Panc1 (cell line): ENCODE measurements at regions not wholly inside any gene's neighbourhood (a gene's known extent, or its start where the extent isn't known, plus 50 kb on each side); places are given as distances from the start of the nearest gene placed in this dataset.

Source experiments
- ATAC-seq: fragments of 200-7000 bp; cut with Tn5 transposase; 2 replicates; pipeline ENCODE4 v1.9.1; 2020; ENCODE audit warnings: mild to moderate bottlenecking, moderate library complexity
- BruUV-seq: library from RNA; stranded (reverse); fragments of 400-500 nt; replicated peaks from 2 replicates; lab custom pipeline; 2021; lab: Mats Ljungman, UMichigan
- CTCF ChIA-PET: fragments of 300-600 bp; sonication (Branson Sonifier 250); formaldehyde crosslinking; loops from one replicate; lab custom pipeline; 2022; ENCODE audit warnings: antibody characterized with exemption; lab: Charles Lee
- POLR2A ChIA-PET: fragments of 300-600 bp; sonication (Branson Sonifier 250); formaldehyde crosslinking; loops from one replicate; lab custom pipeline; 2022; ENCODE audit warnings: antibody characterized with exemption; lab: Charles Lee
- DNase-seq: peaks from one replicate; pipeline ENCODE4 v3.0.0-alpha.2; 2010; ENCODE audit warnings: low read depth, low spot score
- H3K27ac ChIP-seq: 2 replicates; pipeline ENCODE4 v1.5.1; 2011; ENCODE audit warnings: mild to moderate bottlenecking, low read length, inconsistent platforms
- H3K27me3 ChIP-seq: fragments of 200-500 bp; sonication (Bioruptor generic); 2 replicates; pipeline ENCODE4 v1.6.0; 2014; ENCODE audit warnings: low read length, inconsistent platforms; ENCODE audit not compliant: control insufficient read depth, insufficient read depth
- H3K36me3 ChIP-seq: fragments of 200-500 bp; sonication (Bioruptor generic); 2 replicates; pipeline ENCODE4 v1.5.1; 2014; ENCODE audit warnings: inconsistent platforms, mild to moderate bottlenecking, low read length, moderate library complexity; ENCODE audit not compliant: control insufficient read depth, insufficient read depth
- H3K4me1 ChIP-seq: 2 replicates; pipeline ENCODE4 v1.5.1; 2011; ENCODE audit warnings: inconsistent platforms, mild to moderate bottlenecking, low read length, moderate library complexity; ENCODE audit not compliant: control insufficient read depth, insufficient read depth
- H3K4me3 ChIP-seq, 2 experiments: 2 replicates each; pipeline ENCODE4 v1.5.1; 2011 to 2012; ENCODE audit warnings: low read depth in 2 of 2, low read length in 2 of 2, mild to moderate bottlenecking in 2 of 2, inconsistent platforms in 1 of 2, moderate library complexity in 1 of 2
- H3K9me3 ChIP-seq: fragments of 200-500 bp; sonication (Bioruptor generic); 2 replicates; pipeline ENCODE4 v1.5.1; 2014; ENCODE audit warnings: low read depth, mild to moderate bottlenecking, inconsistent platforms, low read length, moderate library complexity; ENCODE audit not compliant: control insufficient read depth, insufficient read depth
- POLR2AphosphoS5 ChIP-seq: IDR thresholded peaks from 2 replicates; pipeline ENCODE4 v1.6.1; 2012; ENCODE audit warnings: mild to moderate bottlenecking, low read depth, low read length, moderate library complexity
- REST ChIP-seq, 2 experiments: IDR thresholded peaks; 2 replicates each; pipeline ENCODE4 v1.6.1; 2011 to 2012; ENCODE audit warnings: low read depth in 2 of 2, control low read depth in 1 of 2, low read length in 1 of 2, mild to moderate bottlenecking in 1 of 2, moderate library complexity in 1 of 2; ENCODE audit not compliant: insufficient read depth in 1 of 2
- SIN3A ChIP-seq: IDR thresholded peaks from 2 replicates; pipeline ENCODE4 v1.6.1; 2012; ENCODE audit warnings: low read depth, mild to moderate bottlenecking, low read length, moderate library complexity, borderline replicate concordance; ENCODE audit not compliant: insufficient read depth
- TCF7L2 ChIP-seq: IDR thresholded peaks from 2 replicates; pipeline ENCODE4 v1.6.1; 2011; ENCODE audit warnings: mild to moderate bottlenecking, low read depth, low read length, inconsistent platforms
- in situ Hi-C: cut with HindIII; loops from 2 replicates; pipeline ENCODE4 v1.10.0; 2016; ENCODE audit warnings: low sequenced_read_pairs, low pct_unique_long_range_greater_than_20kb
- intact Hi-C: fragments of 100-400 bp; cut with micrococcal nuclease; formaldehyde crosslinking; loops from one replicate; pipeline ENCODE4 v1.10.0; 2022; ENCODE audit not compliant: unreplicated experiment
- TF ChIP-seq, protein P1 (sequence below): fragments of 450-650 bp; IDR thresholded peaks from 2 replicates; pipeline ENCODE4 v1.5.1; 2017; ENCODE audit warnings: mild to moderate bottlenecking

GRCh38 chr5:52331725-52332124, 456.0 kb upstream of the ITGA1 start:
- ATAC-seq = no peak
- no TSS peak for BruUV-seq
- Histone ChIP-seq H3K9me3 (no peaks in the 10 kb centered on the region), H3K27ac (no peak overlapping the region), H3K4me3 (no peak overlapping the region), H3K27me3 (no peaks in the 10 kb centered on the region), H3K4me1 (no peaks in the 10 kb centered on the region), H3K36me3 (no peaks in the 10 kb centered on the region; the same call in 1 of the 2 replicates)
- TF ChIP-seq POLR2AphosphoS5 (no peak), REST (IDR thresholded peaks at IDR 0.05; ENCODE audit: insufficient read depth in 1 of 2, low read depth in 2 of 2, low read length in 1 of 2) (no peak), TCF7L2 (no peak), SIN3A (no peak)
- TF ChIP-seq, protein P1, sequence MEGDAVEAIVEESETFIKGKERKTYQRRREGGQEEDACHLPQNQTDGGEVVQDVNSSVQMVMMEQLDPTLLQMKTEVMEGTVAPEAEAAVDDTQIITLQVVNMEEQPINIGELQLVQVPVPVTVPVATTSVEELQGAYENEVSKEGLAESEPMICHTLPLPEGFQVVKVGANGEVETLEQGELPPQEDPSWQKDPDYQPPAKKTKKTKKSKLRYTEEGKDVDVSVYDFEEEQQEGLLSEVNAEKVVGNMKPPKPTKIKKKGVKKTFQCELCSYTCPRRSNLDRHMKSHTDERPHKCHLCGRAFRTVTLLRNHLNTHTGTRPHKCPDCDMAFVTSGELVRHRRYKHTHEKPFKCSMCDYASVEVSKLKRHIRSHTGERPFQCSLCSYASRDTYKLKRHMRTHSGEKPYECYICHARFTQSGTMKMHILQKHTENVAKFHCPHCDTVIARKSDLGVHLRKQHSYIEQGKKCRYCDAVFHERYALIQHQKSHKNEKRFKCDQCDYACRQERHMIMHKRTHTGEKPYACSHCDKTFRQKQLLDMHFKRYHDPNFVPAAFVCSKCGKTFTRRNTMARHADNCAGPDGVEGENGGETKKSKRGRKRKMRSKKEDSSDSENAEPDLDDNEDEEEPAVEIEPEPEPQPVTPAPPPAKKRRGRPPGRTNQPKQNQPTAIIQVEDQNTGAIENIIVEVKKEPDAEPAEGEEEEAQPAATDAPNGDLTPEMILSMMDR = no peak
- intact Hi-C loops (no loop called here), in situ Hi-C loops (no loop called here)
- ChIA-PET POLR2A (no interaction called here), CTCF (no interaction called here)
- no peak for DNase-seq

DNA sequence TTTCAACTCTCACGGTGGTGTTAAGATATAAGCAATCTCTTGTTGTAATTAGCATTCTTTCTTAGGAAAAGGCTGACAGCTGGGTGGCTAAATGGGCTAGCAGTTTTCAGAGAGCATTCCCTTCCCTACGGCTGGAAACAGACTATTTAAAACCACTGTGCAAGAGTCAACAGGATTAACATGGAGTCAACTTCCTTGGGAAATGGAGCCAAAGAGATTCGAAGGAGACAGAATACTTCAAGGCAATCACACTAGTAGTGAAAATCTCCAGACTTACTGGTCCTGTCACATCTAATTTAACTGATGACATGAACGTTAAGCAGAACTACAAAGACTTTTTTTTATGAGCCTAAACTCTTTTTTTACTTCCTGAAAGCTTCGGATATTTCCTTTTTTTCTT, 453.3 kb upstream of the ITGA1 start:
- no peak overlapping the region for H3K4me3 ChIP-seq
- BruUV-seq = no TSS peak
- intact Hi-C loops = no loop called here
- ChIA-PET CTCF (no interaction called here), POLR2A (no interaction called here)
- no peaks in the 10 kb centered on the region for H3K9me3 ChIP-seq
- H3K27ac ChIP-seq = no peak overlapping the region
- no peaks in the 10 kb centered on the region for H3K27me3 ChIP-seq
- TF ChIP-seq POLR2AphosphoS5 (no peak), TCF7L2 (no peak), SIN3A (no peak), REST (IDR thresholded peaks at IDR 0.05; ENCODE audit: insufficient read depth in 1 of 2, low read depth in 2 of 2, low read length in 1 of 2) (no peak)
- TF ChIP-seq, protein P1 = no peak
- no peaks in the 10 kb centered on the region; the same call in 1 of the 2 replicates for H3K36me3 ChIP-seq
- in situ Hi-C loops = no loop called here
- H3K4me1 ChIP-seq = no peaks in the 10 kb centered on the region
- no peak for ATAC-seq
- DNase-seq = no peak
